ENCODE measurements at regions not wholly inside any gene's neighbourhood (a gene's known extent, or its start where the extent isn't known, plus 50 kb on each side); places are given as distances from the start of the nearest gene placed in this dataset. TPM values are rescaled to one million over a fixed set of nuclear protein-coding genes. Genes with fewer than 3 reads are reported as not detected.

DNA sequence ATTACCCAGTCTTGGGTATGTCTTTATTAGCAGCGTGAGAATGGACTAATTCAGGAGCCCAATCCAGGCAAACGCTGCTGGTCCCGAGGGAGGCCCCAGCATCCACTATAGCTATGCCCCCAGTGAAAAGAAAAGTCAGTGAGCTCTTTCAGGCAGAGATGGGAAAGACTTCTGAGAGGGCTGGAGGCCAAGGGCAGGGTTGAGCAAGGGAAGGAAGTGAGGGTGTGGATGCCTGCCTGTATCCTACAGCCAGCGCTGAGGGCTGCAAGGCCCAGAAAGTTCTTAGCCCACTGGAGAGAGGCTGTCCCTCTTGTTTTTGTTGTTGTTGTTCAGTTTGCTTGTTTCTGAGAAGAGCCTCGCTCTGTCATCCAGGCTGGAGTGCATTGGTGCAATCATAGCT lies 261.6 kb downstream of the ZEB1 start (continued):
- TF ChIP-seq, protein P1, sequence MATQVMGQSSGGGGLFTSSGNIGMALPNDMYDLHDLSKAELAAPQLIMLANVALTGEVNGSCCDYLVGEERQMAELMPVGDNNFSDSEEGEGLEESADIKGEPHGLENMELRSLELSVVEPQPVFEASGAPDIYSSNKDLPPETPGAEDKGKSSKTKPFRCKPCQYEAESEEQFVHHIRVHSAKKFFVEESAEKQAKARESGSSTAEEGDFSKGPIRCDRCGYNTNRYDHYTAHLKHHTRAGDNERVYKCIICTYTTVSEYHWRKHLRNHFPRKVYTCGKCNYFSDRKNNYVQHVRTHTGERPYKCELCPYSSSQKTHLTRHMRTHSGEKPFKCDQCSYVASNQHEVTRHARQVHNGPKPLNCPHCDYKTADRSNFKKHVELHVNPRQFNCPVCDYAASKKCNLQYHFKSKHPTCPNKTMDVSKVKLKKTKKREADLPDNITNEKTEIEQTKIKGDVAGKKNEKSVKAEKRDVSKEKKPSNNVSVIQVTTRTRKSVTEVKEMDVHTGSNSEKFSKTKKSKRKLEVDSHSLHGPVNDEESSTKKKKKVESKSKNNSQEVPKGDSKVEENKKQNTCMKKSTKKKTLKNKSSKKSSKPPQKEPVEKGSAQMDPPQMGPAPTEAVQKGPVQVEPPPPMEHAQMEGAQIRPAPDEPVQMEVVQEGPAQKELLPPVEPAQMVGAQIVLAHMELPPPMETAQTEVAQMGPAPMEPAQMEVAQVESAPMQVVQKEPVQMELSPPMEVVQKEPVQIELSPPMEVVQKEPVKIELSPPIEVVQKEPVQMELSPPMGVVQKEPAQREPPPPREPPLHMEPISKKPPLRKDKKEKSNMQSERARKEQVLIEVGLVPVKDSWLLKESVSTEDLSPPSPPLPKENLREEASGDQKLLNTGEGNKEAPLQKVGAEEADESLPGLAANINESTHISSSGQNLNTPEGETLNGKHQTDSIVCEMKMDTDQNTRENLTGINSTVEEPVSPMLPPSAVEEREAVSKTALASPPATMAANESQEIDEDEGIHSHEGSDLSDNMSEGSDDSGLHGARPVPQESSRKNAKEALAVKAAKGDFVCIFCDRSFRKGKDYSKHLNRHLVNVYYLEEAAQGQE (IDR thresholded peaks at IDR 0.05; ENCODE audit: unreplicated experiment): no peak
- TF ChIP-seq EZH2 (IDR thresholded peaks at IDR 0.05; ENCODE audit: low read depth, unreplicated experiment): no peak
- TF ChIP-seq EZH2phosphoT487 (IDR thresholded peaks at IDR 0.05; ENCODE audit: unreplicated experiment): no peak

Small RNA genes lying in the stretch of these regions (small RNA-seq; reads per million reads assigned to genes)
- gene AL161935.2 (ENCODE audit: low replicate concordance): not detected

Data from GM23338 (cell line).